LNCAP (cell line): ENCODE measurements at regions not wholly inside any gene's neighbourhood (a gene's known extent, or its start where the extent isn't known, plus 50 kb on each side); places are given as distances from the start of the nearest gene placed in this dataset.

Experiments used
- TF ChIP-seq, protein P1 (sequence below): fragments of 450-650 bp; IDR thresholded peaks from 2 replicates; pipeline ENCODE4 v1.5.1; 2017; ENCODE audit warnings: mild to moderate bottlenecking

DNA sequence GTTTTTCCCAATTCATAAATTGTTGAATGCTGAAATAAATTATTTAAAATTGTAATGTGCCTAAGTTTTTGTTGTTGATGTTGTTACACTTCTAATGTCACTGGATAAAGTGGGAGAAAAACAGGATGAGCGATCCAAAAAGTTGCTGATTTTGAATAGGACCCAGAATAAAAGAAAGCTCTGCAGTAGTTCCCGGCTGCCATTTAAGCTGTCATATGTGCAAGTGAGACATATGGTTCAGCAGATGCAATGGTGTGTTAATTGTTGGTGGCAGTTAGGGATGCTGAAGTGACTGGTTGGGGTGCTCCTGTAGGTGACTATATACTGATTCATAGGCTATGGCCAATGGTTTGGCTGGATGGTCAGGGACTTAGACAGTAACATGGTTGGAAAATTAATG, 1517.4 kb upstream of the LRRTM3 start:
- TF ChIP-seq, protein P1, sequence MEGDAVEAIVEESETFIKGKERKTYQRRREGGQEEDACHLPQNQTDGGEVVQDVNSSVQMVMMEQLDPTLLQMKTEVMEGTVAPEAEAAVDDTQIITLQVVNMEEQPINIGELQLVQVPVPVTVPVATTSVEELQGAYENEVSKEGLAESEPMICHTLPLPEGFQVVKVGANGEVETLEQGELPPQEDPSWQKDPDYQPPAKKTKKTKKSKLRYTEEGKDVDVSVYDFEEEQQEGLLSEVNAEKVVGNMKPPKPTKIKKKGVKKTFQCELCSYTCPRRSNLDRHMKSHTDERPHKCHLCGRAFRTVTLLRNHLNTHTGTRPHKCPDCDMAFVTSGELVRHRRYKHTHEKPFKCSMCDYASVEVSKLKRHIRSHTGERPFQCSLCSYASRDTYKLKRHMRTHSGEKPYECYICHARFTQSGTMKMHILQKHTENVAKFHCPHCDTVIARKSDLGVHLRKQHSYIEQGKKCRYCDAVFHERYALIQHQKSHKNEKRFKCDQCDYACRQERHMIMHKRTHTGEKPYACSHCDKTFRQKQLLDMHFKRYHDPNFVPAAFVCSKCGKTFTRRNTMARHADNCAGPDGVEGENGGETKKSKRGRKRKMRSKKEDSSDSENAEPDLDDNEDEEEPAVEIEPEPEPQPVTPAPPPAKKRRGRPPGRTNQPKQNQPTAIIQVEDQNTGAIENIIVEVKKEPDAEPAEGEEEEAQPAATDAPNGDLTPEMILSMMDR = no peak

DNA sequence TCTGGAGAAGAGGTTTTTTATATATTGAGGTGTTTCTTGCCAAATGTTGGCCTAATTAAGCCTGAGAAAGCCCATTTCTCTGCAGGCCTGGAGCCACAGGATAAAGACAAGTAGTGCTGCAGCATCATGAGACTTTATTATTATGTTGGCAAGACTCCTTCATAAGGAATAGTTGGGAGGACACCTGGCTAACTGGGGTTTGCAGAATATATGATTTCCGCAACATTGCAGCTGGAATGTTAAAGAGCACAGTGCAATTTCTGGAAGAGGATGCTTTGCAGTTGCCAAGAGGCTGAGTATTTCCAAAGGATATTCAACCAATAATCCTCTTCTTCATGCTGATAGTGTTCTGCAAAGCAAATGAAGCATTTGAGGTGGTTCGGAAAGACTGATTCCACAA, 1512.8 kb upstream of the LRRTM3 start:
- TF ChIP-seq, protein P1 = no peak

DNA sequence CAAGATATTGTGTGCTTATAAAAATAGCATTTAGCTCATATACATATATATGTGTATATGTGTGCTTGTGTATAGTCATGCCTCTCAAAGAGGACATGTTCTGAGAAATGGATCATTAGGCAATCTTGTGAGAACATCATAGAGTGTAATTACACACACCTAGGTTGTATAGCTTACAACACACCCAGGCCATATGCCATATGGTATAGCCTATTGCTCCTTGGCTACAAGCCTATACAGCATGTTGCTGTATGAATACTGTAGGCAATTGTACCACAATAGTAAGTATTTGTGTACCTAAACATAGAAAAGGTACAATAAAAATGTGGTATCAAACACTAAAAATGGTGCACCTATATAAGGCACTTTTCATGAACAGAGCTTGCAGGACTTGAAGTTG, 1510.5 kb upstream of the LRRTM3 start:
- TF ChIP-seq, protein P1 = no peak

DNA sequence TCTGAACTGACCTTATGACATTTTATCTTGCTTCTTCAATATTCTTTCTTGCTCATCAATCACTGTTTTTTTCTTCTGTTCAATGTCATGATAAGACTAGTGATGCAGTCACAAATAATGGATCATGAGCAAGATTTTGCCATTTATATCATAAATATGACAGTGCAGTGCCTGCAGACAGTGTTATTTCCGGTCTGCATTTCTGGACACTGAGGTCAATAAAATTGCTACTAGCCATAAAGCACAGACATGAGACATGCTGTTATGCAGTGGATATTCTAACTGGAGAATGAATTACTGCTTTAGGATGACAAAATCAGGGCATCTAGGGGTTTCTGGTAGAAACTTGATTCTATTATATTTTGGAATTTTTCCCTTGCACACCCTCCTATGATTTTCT, 1509.7 kb upstream of the LRRTM3 start:
- TF ChIP-seq, protein P1 = no peak

DNA sequence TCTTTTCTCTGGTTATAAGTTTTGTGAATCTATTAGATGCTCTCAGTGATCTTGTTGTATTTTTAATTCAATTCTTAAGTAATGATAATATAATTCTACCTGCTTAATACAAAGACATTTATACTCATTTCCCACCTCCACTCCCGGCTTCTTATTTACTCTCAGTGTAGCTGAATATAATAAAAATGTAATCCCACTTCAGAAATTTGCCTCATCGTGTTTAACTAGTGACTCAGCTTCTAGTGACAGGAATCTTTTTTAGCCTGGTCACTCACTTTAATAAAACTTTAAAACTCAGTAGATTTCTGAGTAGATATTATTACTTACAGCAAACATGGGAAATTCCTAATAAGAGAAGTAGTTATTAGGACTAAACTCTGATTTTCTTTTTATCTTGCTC, 1506.2 kb upstream of the LRRTM3 start:
- TF ChIP-seq, protein P1 = no peak

DNA sequence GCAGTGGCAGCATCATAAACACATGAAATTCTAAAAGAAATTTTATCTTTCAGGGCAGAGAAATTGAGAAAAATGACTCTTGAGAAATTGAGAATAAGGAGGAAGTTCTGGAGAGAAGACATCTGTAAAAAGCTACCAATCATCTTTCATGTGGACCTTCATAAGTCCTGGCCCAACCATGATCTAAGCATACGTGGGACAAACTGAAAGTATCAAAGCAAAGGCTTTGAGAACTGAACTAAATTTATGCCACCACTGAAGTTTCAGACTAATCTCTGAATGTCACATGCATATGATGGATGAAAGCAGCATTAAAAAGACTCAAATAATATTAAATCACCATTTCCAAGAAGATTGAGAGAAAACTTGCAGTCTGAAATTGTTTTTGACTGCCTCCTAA, 1502.8 kb upstream of the LRRTM3 start:
- TF ChIP-seq, protein P1 = no peak

DNA sequence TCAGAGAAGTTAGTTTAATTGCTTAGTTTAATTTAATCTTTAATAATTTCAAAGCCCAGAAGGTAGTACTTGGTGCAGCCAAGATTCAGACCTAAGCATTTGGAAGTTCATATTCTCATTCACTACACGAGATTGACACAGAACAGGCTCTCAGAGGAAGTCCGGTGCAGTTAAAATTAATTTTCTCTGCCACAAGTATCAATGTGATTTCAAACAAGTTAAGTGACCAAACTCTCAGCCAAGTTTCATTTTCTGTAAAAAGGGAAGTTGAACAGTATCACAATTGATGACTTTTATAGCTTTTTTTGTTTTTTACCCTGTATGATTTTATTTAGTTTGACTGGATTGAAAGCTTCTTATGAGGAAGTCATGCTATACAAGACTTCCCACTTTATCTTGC, 1494.9 kb upstream of the LRRTM3 start:
- TF ChIP-seq, protein P1 = no peak

DNA sequence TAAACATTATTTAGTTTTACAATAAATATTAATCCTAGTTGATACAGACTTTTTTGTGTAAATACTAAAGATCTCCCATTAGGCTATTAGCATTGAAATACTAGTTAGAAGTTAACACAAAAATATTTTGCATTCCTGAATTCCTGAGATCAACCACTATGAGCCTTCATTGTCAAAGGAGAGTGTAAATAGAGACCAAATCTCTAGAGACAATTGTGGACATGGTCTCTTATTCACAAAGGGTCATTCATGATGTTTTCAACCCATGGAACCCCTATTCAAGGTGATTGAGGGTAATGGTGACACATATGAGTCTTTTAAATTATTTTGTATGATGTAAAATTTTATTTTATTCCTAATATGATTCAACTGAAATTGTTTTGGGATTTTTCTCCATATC, 1454.8 kb upstream of the LRRTM3 start:
- TF ChIP-seq, protein P1 = no peak
